GM13976 (cell line): ENCODE measurements at regions not wholly inside any gene's neighbourhood (a gene's known extent, or its start where the extent isn't known, plus 50 kb on each side); places are given as distances from the start of the nearest gene placed in this dataset.

Experiments
- DNase-seq: peaks from one replicate; pipeline ENCODE4 v3.0.0; 2012; ENCODE audit warnings: low spot score
- in situ Hi-C: fragments of 300-500 bp; cut with MboI; formaldehyde crosslinking; loops from one replicate; pipeline ENCODE4 v1.12.0; 2022; ENCODE audit warnings: low sequenced_read_pairs, mixed read lengths, inconsistent platforms; ENCODE audit not compliant: unreplicated experiment
- TF ChIP-seq, protein P1 (sequence below): IDR thresholded peaks from 2 replicates; pipeline ENCODE4 v1.5.1; 2012; ENCODE audit warnings: borderline replicate concordance, mild to moderate bottlenecking; ENCODE audit not compliant: insufficient read depth; ENCODE audit errors: extremely low read depth, missing control alignments, control extremely low read depth

DNA sequence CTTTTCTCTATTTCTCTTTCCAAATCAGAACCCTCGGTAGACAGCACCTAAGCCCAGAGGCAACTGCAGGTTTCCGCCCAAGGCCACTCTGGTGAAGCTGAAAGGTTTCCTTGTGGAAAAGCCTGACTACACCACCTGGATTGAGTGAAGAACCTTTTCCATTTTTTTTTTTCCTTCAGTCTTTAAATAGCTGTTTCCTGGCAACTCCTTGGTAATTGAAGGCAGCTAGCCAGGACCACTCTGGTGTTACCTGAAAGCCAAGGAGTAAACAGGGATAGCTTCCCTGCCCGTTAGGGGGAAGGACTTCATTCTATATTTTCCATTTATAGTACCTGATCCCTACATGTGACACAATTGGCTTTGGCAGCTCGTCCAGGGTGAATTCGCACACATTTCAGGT lies 1238.4 kb downstream of the GRIK2 start:
- TF ChIP-seq, protein P1, sequence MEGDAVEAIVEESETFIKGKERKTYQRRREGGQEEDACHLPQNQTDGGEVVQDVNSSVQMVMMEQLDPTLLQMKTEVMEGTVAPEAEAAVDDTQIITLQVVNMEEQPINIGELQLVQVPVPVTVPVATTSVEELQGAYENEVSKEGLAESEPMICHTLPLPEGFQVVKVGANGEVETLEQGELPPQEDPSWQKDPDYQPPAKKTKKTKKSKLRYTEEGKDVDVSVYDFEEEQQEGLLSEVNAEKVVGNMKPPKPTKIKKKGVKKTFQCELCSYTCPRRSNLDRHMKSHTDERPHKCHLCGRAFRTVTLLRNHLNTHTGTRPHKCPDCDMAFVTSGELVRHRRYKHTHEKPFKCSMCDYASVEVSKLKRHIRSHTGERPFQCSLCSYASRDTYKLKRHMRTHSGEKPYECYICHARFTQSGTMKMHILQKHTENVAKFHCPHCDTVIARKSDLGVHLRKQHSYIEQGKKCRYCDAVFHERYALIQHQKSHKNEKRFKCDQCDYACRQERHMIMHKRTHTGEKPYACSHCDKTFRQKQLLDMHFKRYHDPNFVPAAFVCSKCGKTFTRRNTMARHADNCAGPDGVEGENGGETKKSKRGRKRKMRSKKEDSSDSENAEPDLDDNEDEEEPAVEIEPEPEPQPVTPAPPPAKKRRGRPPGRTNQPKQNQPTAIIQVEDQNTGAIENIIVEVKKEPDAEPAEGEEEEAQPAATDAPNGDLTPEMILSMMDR = no peak
- DNase-seq = no peak
- in situ Hi-C loops = no loop called here

GRCh38 chr6:102623201-102623600 lies 1229.7 kb downstream of the GRIK2 start:
- in situ Hi-C loops = no loop called here
- DNase-seq = no peak
- TF ChIP-seq, protein P1 = no peak

- TF ChIP-seq, protein P1 = no peak
- in situ Hi-C loops = no loop called here
- DNase-seq = no peak
Observed at GRCh38 chr6:102619585-102619984, 1226.1 kb downstream of the GRIK2 start.

GRCh38 chr6:102582569-102582968 lies 1189.1 kb downstream of the GRIK2 start:
- TF ChIP-seq, protein P1 = no peak
- in situ Hi-C loops = no loop called here
- DNase-seq = no peak

DNA sequence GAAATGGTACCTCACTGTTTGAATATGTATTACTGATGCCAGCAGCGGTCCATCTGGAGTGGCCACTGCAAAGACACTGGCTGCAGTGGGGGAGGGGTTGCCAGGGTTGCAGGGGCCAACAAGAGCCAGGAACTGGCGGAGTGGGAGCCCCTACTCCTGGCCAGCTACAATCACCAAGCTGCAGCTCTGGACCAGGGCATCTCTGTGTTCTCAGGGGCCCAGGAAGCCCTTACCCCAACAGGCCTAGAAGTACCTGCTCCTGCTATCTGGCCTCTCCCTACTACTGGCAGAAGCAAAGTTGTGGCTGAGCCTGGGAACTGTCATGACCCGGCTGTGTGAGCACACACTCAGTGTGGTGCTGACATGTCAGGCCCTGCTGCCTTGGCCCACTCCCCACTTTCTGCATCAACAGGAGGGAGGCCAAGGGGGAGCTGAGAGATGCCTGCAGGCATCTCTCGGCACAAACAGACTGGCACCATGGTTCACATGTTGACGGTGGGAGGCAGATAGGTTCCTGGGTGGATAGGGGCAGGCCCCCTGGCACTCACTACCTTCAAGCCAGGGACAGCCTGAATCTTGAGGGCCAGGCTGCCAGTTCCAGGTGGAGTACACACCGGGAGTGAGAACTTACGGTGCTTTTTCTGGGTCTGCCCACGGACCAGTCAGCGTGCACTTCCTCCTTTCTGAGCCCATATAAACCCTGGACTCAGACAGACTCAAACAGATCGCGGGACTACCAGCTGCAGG lies 1188.0 kb downstream of the GRIK2 start:
- TF ChIP-seq, protein P1 = no peak
- in situ Hi-C loops = no loop called here
- DNase-seq = no peak

GRCh38 chr6:102571236-102571908 lies 1177.9 kb downstream of the GRIK2 start:
- TF ChIP-seq, protein P1 = no peak
- DNase-seq = no peak
- in situ Hi-C loops = no loop called here
